ENCODE measurements at regions not wholly inside any gene's neighbourhood (a gene's known extent, or its start where the extent isn't known, plus 50 kb on each side); places are given as distances from the start of the nearest gene placed in this dataset.

DNA sequence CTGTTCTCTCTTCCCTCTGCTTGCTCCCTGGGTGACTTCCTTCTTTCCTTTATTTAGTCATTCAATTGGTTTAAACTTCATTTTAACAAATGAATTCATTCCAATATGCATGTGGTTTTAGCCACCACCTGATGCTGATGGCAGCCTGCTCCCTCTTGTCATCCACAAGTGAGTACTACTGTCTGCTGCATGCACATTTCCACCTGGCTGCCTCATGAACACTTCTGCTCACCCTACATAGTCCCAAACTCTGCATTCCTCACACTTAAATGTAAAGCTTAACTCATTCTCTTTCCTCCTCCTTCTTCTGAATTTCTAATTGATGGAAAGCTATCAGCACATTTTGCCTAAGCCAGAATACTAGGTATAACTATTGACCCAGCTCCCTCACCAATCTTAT, 184.7 kb upstream of the ZNF462 start:
- TF ChIP-seq CTCF (IDR thresholded peaks at IDR 0.05; ENCODE audit: low read depth, low read length) (no peak), POLR2A (IDR thresholded peaks at IDR 0.05; ENCODE audit: extremely low read depth, insufficient read length) (no peak)
- TF ChIP-seq, protein P1, sequence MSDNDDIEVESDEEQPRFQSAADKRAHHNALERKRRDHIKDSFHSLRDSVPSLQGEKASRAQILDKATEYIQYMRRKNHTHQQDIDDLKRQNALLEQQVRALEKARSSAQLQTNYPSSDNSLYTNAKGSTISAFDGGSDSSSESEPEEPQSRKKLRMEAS (IDR thresholded peaks at IDR 0.05; ENCODE audit: low read depth, low read length), result no peak

Data from NB4 (cell line).